Liver (tissue), 3 donors: ENCODE measurements at regions not wholly inside any gene's neighbourhood (a gene's known extent, or its start where the extent isn't known, plus 50 kb on each side); places are given as distances from the start of the nearest gene placed in this dataset.

Experiments
- CTCF ChIP-seq: fragments of 150-350 bp; IDR thresholded peaks from 2 replicates; pipeline ENCODE4 v1.5.1; 2017; ENCODE audit warnings: improper control_type of control experiment, low read depth, low read length; ENCODE audit not compliant: missing input control
- EGR1 ChIP-seq, 2 donors: IDR thresholded peaks; 2 replicates each; pipeline ENCODE4 v1.6.1; 2016 to 2018; ENCODE audit warnings: antibody characterized with exemption in 2 of 2, low read depth in 2 of 2
- FOXA2 ChIP-seq: IDR thresholded peaks from 2 replicates; pipeline ENCODE4 v1.6.1; 2016; ENCODE audit warnings: antibody characterized with exemption
- JUND ChIP-seq, 2 donors: IDR thresholded peaks; 2 replicates each; pipeline ENCODE4 v1.6.1; 2016; ENCODE audit warnings: antibody characterized with exemption in 2 of 2
- MAX ChIP-seq: IDR thresholded peaks from 2 replicates; pipeline ENCODE4 v1.6.1; 2016; ENCODE audit warnings: antibody characterized with exemption
- SP1 ChIP-seq: IDR thresholded peaks from 2 replicates; pipeline ENCODE4 v1.6.1; 2018; ENCODE audit warnings: antibody characterized with exemption, mild to moderate bottlenecking
- TAF1 ChIP-seq: conservative IDR thresholded peaks from 2 replicates; pipeline ENCODE4 v1.6.1; 2016; ENCODE audit warnings: antibody characterized with exemption, mild to moderate bottlenecking
- YY1 ChIP-seq: IDR thresholded peaks from 2 replicates; pipeline ENCODE4 v1.6.1; 2016; ENCODE audit warnings: antibody characterized with exemption, mild to moderate bottlenecking
- TF ChIP-seq, protein P1 (sequence below): IDR thresholded peaks from 2 replicates; pipeline ENCODE4 v1.6.1; 2016; ENCODE audit warnings: antibody characterized with exemption, mild to moderate bottlenecking
- donor health status: healthy.
- donor health status: healthy.

DNA sequence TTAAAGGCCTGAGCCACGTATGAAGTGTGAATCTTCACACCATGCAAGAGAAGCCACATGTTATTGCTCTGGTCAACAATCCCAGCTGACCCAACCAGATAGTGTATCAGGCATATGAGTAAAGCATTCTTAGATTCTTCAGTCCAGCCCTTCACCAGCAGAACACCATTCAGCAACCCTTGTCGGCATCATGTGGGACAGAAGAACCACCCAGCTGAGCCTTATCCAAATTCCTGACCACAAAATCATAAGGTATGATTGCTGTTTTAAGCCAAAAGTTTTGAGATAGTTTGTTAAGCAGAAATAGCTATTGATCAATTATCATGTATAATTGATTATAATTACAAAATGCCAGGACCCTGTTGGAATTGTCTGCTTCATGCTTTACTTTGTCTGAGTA, 664.9 kb downstream of the VRK1 start:
- no peak for TF ChIP-seq SP1
- no peak for TF ChIP-seq CTCF
- no peak for TF ChIP-seq YY1
- no peak for TF ChIP-seq TAF1
- no peak for TF ChIP-seq FOXA2
- TF ChIP-seq EGR1 (IDR thresholded peaks at IDR 0.05; ENCODE audit: low read depth in 2 of 2) = no peak
- no peak for TF ChIP-seq JUND (IDR thresholded peaks at IDR 0.05)
- TF ChIP-seq, protein P1, sequence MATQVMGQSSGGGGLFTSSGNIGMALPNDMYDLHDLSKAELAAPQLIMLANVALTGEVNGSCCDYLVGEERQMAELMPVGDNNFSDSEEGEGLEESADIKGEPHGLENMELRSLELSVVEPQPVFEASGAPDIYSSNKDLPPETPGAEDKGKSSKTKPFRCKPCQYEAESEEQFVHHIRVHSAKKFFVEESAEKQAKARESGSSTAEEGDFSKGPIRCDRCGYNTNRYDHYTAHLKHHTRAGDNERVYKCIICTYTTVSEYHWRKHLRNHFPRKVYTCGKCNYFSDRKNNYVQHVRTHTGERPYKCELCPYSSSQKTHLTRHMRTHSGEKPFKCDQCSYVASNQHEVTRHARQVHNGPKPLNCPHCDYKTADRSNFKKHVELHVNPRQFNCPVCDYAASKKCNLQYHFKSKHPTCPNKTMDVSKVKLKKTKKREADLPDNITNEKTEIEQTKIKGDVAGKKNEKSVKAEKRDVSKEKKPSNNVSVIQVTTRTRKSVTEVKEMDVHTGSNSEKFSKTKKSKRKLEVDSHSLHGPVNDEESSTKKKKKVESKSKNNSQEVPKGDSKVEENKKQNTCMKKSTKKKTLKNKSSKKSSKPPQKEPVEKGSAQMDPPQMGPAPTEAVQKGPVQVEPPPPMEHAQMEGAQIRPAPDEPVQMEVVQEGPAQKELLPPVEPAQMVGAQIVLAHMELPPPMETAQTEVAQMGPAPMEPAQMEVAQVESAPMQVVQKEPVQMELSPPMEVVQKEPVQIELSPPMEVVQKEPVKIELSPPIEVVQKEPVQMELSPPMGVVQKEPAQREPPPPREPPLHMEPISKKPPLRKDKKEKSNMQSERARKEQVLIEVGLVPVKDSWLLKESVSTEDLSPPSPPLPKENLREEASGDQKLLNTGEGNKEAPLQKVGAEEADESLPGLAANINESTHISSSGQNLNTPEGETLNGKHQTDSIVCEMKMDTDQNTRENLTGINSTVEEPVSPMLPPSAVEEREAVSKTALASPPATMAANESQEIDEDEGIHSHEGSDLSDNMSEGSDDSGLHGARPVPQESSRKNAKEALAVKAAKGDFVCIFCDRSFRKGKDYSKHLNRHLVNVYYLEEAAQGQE = no peak
- no peak for TF ChIP-seq MAX
